ENCODE measurements at regions not wholly inside any gene's neighbourhood (a gene's known extent, or its start where the extent isn't known, plus 50 kb on each side); places are given as distances from the start of the nearest gene placed in this dataset.

DNA sequence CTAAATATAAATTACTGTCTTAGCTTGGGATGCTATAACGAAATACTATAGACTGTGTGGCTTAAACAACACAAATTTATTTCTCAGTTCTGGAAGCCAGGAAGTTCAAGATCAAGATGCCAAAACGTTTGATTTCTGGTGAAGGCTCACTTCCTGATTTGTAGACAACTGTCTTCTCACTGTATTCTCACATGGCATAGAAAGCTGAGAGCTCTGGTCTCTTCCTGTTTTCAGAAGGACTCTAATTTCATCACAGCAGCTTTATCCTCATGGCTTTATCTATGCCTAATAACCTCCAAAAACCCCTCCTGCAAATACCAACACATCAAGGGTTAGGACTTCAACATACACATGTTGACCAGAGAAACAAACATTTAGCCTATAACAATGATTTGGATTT lies 1795.5 kb downstream of the MRPL39 start:
- TF ChIP-seq, protein P1, sequence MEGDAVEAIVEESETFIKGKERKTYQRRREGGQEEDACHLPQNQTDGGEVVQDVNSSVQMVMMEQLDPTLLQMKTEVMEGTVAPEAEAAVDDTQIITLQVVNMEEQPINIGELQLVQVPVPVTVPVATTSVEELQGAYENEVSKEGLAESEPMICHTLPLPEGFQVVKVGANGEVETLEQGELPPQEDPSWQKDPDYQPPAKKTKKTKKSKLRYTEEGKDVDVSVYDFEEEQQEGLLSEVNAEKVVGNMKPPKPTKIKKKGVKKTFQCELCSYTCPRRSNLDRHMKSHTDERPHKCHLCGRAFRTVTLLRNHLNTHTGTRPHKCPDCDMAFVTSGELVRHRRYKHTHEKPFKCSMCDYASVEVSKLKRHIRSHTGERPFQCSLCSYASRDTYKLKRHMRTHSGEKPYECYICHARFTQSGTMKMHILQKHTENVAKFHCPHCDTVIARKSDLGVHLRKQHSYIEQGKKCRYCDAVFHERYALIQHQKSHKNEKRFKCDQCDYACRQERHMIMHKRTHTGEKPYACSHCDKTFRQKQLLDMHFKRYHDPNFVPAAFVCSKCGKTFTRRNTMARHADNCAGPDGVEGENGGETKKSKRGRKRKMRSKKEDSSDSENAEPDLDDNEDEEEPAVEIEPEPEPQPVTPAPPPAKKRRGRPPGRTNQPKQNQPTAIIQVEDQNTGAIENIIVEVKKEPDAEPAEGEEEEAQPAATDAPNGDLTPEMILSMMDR (conservative IDR thresholded peaks at IDR 0.05; ENCODE audit: low read length): no peak
- TF ChIP-seq EZH2phosphoT487 (IDR thresholded peaks at IDR 0.05; ENCODE audit: borderline replicate concordance): no peak

Measured in Loucy (cell line).